ENCODE measurements at regions not wholly inside any gene's neighbourhood (a gene's known extent, or its start where the extent isn't known, plus 50 kb on each side); places are given as distances from the start of the nearest gene placed in this dataset.

- Histone ChIP-seq H3K4me2 (ENCODE audit: low read length) (no peak overlapping the region), H4K20me1 (ENCODE audit: insufficient read depth) (no peaks in the 10 kb centered on the region), H3K27me3 (ENCODE audit: insufficient read depth, low read depth, low read length) (no peaks in the 10 kb centered on the region), H3K9ac (ENCODE audit: low read length) (no peak overlapping the region), H3K36me3 (ENCODE audit: insufficient read depth, low read length) (no peaks in the 10 kb centered on the region), H3F3A (ENCODE audit: insufficient read depth, low read length, poor library complexity, severe bottlenecking) (no peaks in the 10 kb centered on the region), H3K27ac (ENCODE audit: low read length) (no peak overlapping the region), H3K4me3 (ENCODE audit: low read length) (no peak overlapping the region), H2AFZ (ENCODE audit: low read depth, low read length) (no peak overlapping the region), H3K79me2 (replicated peaks; ENCODE audit: insufficient read depth, low read length) (no peaks in the 10 kb centered on the region), H3K9me2 (ENCODE audit: insufficient read depth, low read length) (no peaks in the 10 kb centered on the region), H3K9me3 (ENCODE audit: low read length) (no peaks in the 10 kb centered on the region)
- no peak for TF ChIP-seq REST (IDR thresholded peaks at IDR 0.05; ENCODE audit: borderline replicate concordance)
- TF ChIP-seq EP300 (conservative IDR thresholded peaks at IDR 0.05; ENCODE audit: poor library complexity, severe bottlenecking) = no peak
- TF ChIP-seq RAD21 (conservative IDR thresholded peaks at IDR 0.05) = no peak
- no peak for TF ChIP-seq EZH2 (IDR thresholded peaks at IDR 0.05; ENCODE audit: borderline replicate concordance, insufficient read depth, low read length, poor library complexity, severe bottlenecking)
- no peak for TF ChIP-seq SMC3 (conservative IDR thresholded peaks at IDR 0.05; ENCODE audit: poor library complexity)
Measured at GRCh38 chr15:99842071-99842470, 108.8 kb upstream of the LYSMD4 start.

- H4K20me1 ChIP-seq (ENCODE audit: insufficient read depth) = no peaks in the 10 kb centered on the region
- H3K27me3 ChIP-seq (ENCODE audit: insufficient read depth, low read depth, low read length) = no peaks in the 10 kb centered on the region
- H2AFZ ChIP-seq (ENCODE audit: low read depth, low read length) = no peak overlapping the region
- H3K4me2 ChIP-seq (ENCODE audit: low read length) = no peak overlapping the region
- no peak overlapping the region for H3K4me3 ChIP-seq (ENCODE audit: low read length)
- no peaks in the 10 kb centered on the region for H3K9me3 ChIP-seq (ENCODE audit: low read length)
- TF ChIP-seq REST (IDR thresholded peaks at IDR 0.05; ENCODE audit: borderline replicate concordance) (no peak), CTCF (IDR thresholded peaks at IDR 0.05; ENCODE audit: poor library complexity, severe bottlenecking) (no peak), MXI1 (conservative IDR thresholded peaks at IDR 0.05; ENCODE audit: poor library complexity, severe bottlenecking) (no peak), POLR2AphosphoS5 (IDR thresholded peaks at IDR 0.05) (no peak), EP300 (conservative IDR thresholded peaks at IDR 0.05; ENCODE audit: poor library complexity, severe bottlenecking) (no peak), SMC3 (conservative IDR thresholded peaks at IDR 0.05; ENCODE audit: poor library complexity) (no peak), EZH2 (IDR thresholded peaks at IDR 0.05; ENCODE audit: borderline replicate concordance, insufficient read depth, low read length, poor library complexity, severe bottlenecking) (no peak), RAD21 (conservative IDR thresholded peaks at IDR 0.05) (no peak), TAF1 (IDR thresholded peaks at IDR 0.05; ENCODE audit: low read depth) (no peak)
- no peaks in the 10 kb centered on the region for H3K79me2 ChIP-seq (replicated peaks; ENCODE audit: insufficient read depth, low read length)
- H3F3A ChIP-seq (ENCODE audit: insufficient read depth, low read length, poor library complexity, severe bottlenecking) = no peaks in the 10 kb centered on the region
- H3K27ac ChIP-seq (ENCODE audit: low read length) = no peak overlapping the region
- H3K9me2 ChIP-seq (ENCODE audit: insufficient read depth, low read length) = no peaks in the 10 kb centered on the region
- no peaks in the 10 kb centered on the region for H3K36me3 ChIP-seq (ENCODE audit: insufficient read depth, low read length)
- H3K9ac ChIP-seq (ENCODE audit: low read length) = no peak overlapping the region
Measured at GRCh38 chr15:99826157-99826780, 93.0 kb upstream of the LYSMD4 start.
